VCaP (cell line): ENCODE measurements at regions not wholly inside any gene's neighbourhood (a gene's known extent, or its start where the extent isn't known, plus 50 kb on each side); places are given as distances from the start of the nearest gene placed in this dataset.

Source experiments
- H3K27ac ChIP-seq: fragments of 450-650 bp; 2 replicates; pipeline ENCODE4 v1.5.1; 2017
- CTCF ChIP-seq: fragments of 450-650 bp; conservative IDR thresholded peaks from 2 replicates; pipeline ENCODE4 v1.5.1; 2017; ENCODE audit warnings: mild to moderate bottlenecking, moderate library complexity

- no peak for TF ChIP-seq CTCF
- H3K27ac ChIP-seq = no peak overlapping the region
These were observed 978.1 kb upstream of the CELF2 start for GRCh38 chr10:10039595-10039994.

- TF ChIP-seq CTCF = no peak
- H3K27ac ChIP-seq = no peak overlapping the region
These were observed 974.6 kb upstream of the CELF2 start for GRCh38 chr10:10043083-10043482.

- no peak overlapping the region for H3K27ac ChIP-seq
- TF ChIP-seq CTCF = no peak
These were observed 972.5 kb upstream of the CELF2 start for GRCh38 chr10:10044922-10045764.

GRCh38 chr10:10045765-10046028, 972.0 kb upstream of the CELF2 start:
- no peak for TF ChIP-seq CTCF
- no peak overlapping the region for H3K27ac ChIP-seq

- no peak for TF ChIP-seq CTCF
- H3K27ac ChIP-seq = no peak overlapping the region
These were observed 970.2 kb upstream of the CELF2 start for GRCh38 chr10:10047426-10047825.

GRCh38 chr10:10053051-10053450, 964.6 kb upstream of the CELF2 start:
- no peak for TF ChIP-seq CTCF
- no peak overlapping the region for H3K27ac ChIP-seq

- H3K27ac ChIP-seq = no peak overlapping the region
- TF ChIP-seq CTCF = no peak
These were observed 963.2 kb upstream of the CELF2 start for GRCh38 chr10:10054466-10054865.
